Keratinocyte (primary cell): ENCODE measurements at regions not wholly inside any gene's neighbourhood (a gene's known extent, or its start where the extent isn't known, plus 50 kb on each side); places are given as distances from the start of the nearest gene placed in this dataset.

Experiments
- DNase-seq: peaks from one replicate; pipeline ENCODE4 v3.0.0-alpha.2; 2011; ENCODE audit warnings: low read depth, missing footprints, low spot score
- FAIRE-seq: peaks from 2 replicates; lab custom pipeline; 2011; peaks lifted over from hg19 to GRCh38; lab: Jason Lieb, UNC
- H2AFZ ChIP-seq: 2 replicates; pipeline ENCODE4 v1.6.0; 2012; ENCODE audit warnings: low read length, control low read depth, inconsistent platforms; ENCODE audit not compliant: control insufficient read depth
- H3K27ac ChIP-seq: 2 replicates; pipeline ENCODE4 v1.5.1; 2011; ENCODE audit warnings: low read length; ENCODE audit not compliant: control insufficient read depth, insufficient read depth
- H3K27me3 ChIP-seq: 3 replicates; pipeline ENCODE4 v1.6.0; 2011; ENCODE audit warnings: low read length; ENCODE audit not compliant: control insufficient read depth, insufficient read depth; ENCODE audit errors: extremely low read depth
- H3K36me3 ChIP-seq, 2 experiments: 2 replicates in 1 of 2; 3 replicates in 1 of 2; pipeline ENCODE4 v1.5.1; 2011; ENCODE audit warnings: low read length in 2 of 2, mild to moderate bottlenecking in 1 of 2; ENCODE audit not compliant: control insufficient read depth in 2 of 2, insufficient read depth in 2 of 2; ENCODE audit errors: extremely low read depth in 1 of 2
- H3K4me1 ChIP-seq: 3 replicates; pipeline ENCODE4 v1.5.1; 2011; ENCODE audit warnings: low read length; ENCODE audit not compliant: control insufficient read depth, insufficient read depth; ENCODE audit errors: extremely low read depth
- H3K4me2 ChIP-seq: 3 replicates; pipeline ENCODE4 v1.6.0; 2011; ENCODE audit warnings: low read depth, low read length; ENCODE audit not compliant: control insufficient read depth, insufficient read depth; ENCODE audit errors: extremely low read depth
- H3K4me3 ChIP-seq, 3 experiments: fragments of 200-600 bp in 1 of 3; sonication (generic) in 1 of 3; 2 replicates in 2 of 3; 3 replicates in 1 of 3; pipeline ENCODE4 v1.5.1; 2011 to 2016; ENCODE audit warnings: low read length in 3 of 3, mild to moderate bottlenecking in 3 of 3, control low read depth in 2 of 3, inconsistent platforms in 1 of 3, low read depth in 1 of 3, mixed read lengths in 1 of 3, mixed run types in 1 of 3, moderate library complexity in 1 of 3; ENCODE audit not compliant: control insufficient read depth in 2 of 3, insufficient read depth in 2 of 3; ENCODE audit errors: extremely low read depth in 1 of 3
- H3K79me2 ChIP-seq: 2 replicates; pipeline ENCODE4 v1.6.0; 2012; ENCODE audit warnings: low read length; ENCODE audit not compliant: control insufficient read depth, insufficient read depth
- H3K9ac ChIP-seq: 3 replicates; pipeline ENCODE4 v1.6.0; 2011; ENCODE audit warnings: low read length; ENCODE audit not compliant: control insufficient read depth, insufficient read depth; ENCODE audit errors: extremely low read depth
- H3K9me1 ChIP-seq: 3 replicates; pipeline ENCODE4 v1.6.0; 2011; ENCODE audit warnings: low read length; ENCODE audit not compliant: control insufficient read depth, insufficient read depth; ENCODE audit errors: extremely low read depth
- H3K9me3 ChIP-seq: 2 replicates; pipeline ENCODE4 v1.5.1; 2012; ENCODE audit warnings: low read depth, low read length; ENCODE audit not compliant: control insufficient read depth
- H4K20me1 ChIP-seq: 3 replicates; pipeline ENCODE4 v1.6.0; 2011; ENCODE audit warnings: low read length; ENCODE audit not compliant: control insufficient read depth, insufficient read depth; ENCODE audit errors: extremely low read depth
- EZH2 ChIP-seq: IDR thresholded peaks from one replicate; pipeline ENCODE4 v1.6.1; 2012; ENCODE audit warnings: inconsistent platforms, mild to moderate bottlenecking, low read length, moderate library complexity
- dilution Hi-C: fragments of 300-500 bp; cut with MboI; formaldehyde crosslinking; loops from one replicate; pipeline ENCODE4 v1.7.0; 2020; ENCODE audit warnings: low sequenced_read_pairs; ENCODE audit not compliant: extremely low pct_ligation_motif_present
- TF ChIP-seq, protein P1 (sequence below), 3 experiments: IDR thresholded peaks in 1 of 3; conservative IDR thresholded peaks in 1 of 3; optimal IDR thresholded peaks in 1 of 3; 2 replicates in 2 of 3; 3 replicates in 1 of 3; pipeline versions ENCODE3 to v1.5.1; 2011; ENCODE audit warnings: low read length in 3 of 3, mild to moderate bottlenecking in 3 of 3, moderate library complexity in 2 of 3, control low read depth in 1 of 3, inconsistent platforms in 1 of 3; ENCODE audit not compliant: insufficient read depth in 2 of 3; ENCODE audit errors: extremely low read depth in 1 of 3

- dilution Hi-C loops, result no loop called here
- Histone ChIP-seq H3K27me3 (no peaks in the 10 kb centered on the region), H3K36me3 (no peaks in the 10 kb centered on the region), H3K4me1 (no peaks in the 10 kb centered on the region), H3K4me3 (no peak overlapping the region), H3K79me2 (no peaks in the 10 kb centered on the region), H2AFZ (no peak overlapping the region), H3K4me2 (no peak overlapping the region), H3K9me3 (no peaks in the 10 kb centered on the region), H3K27ac (no peak overlapping the region), H4K20me1 (no peaks in the 10 kb centered on the region), H3K9me1 (no peaks in the 10 kb centered on the region), H3K9ac (no peak overlapping the region)
- no peak for TF ChIP-seq EZH2
- TF ChIP-seq, protein P1, sequence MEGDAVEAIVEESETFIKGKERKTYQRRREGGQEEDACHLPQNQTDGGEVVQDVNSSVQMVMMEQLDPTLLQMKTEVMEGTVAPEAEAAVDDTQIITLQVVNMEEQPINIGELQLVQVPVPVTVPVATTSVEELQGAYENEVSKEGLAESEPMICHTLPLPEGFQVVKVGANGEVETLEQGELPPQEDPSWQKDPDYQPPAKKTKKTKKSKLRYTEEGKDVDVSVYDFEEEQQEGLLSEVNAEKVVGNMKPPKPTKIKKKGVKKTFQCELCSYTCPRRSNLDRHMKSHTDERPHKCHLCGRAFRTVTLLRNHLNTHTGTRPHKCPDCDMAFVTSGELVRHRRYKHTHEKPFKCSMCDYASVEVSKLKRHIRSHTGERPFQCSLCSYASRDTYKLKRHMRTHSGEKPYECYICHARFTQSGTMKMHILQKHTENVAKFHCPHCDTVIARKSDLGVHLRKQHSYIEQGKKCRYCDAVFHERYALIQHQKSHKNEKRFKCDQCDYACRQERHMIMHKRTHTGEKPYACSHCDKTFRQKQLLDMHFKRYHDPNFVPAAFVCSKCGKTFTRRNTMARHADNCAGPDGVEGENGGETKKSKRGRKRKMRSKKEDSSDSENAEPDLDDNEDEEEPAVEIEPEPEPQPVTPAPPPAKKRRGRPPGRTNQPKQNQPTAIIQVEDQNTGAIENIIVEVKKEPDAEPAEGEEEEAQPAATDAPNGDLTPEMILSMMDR (optimal IDR thresholded peaks at IDR 0.05 in 1 of 3, IDR thresholded peaks at IDR 0.05 in 1 of 3, conservative IDR thresholded peaks at IDR 0.05 in 1 of 3; ENCODE audit: extremely low read depth in 1 of 3, insufficient read depth in 2 of 3, low read length in 3 of 3), result no peak
- DNase-seq (no peak), FAIRE-seq (no peak)
Observed at GRCh38 chr1:104593413-104594187, 843.9 kb downstream of the AMY1C start.

- Histone ChIP-seq H3K9ac (no peak overlapping the region), H3K4me2 (no peak overlapping the region), H3K79me2 (no peaks in the 10 kb centered on the region), H3K36me3 (no peaks in the 10 kb centered on the region), H3K27ac (no peak overlapping the region), H3K9me1 (no peaks in the 10 kb centered on the region), H2AFZ (no peak overlapping the region), H3K27me3 (no peaks in the 10 kb centered on the region), H3K9me3 (peaks cover 1% of the 10 kb centered on the region), H4K20me1 (no peaks in the 10 kb centered on the region), H3K4me1 (no peaks in the 10 kb centered on the region), H3K4me3 (no peak overlapping the region)
- TF ChIP-seq, protein P1 (optimal IDR thresholded peaks at IDR 0.05 in 1 of 3, IDR thresholded peaks at IDR 0.05 in 1 of 3, conservative IDR thresholded peaks at IDR 0.05 in 1 of 3; ENCODE audit: extremely low read depth in 1 of 3, insufficient read depth in 2 of 3, low read length in 3 of 3), result no peak
- no peak for TF ChIP-seq EZH2
- DNase-seq (no peak), FAIRE-seq (no peak)
- dilution Hi-C loops, result no loop called here
Observed at GRCh38 chr1:104617474-104617873, 867.8 kb downstream of the AMY1C start.
